Myocyte (in vitro differentiated cells): ENCODE measurements at regions not wholly inside any gene's neighbourhood (a gene's known extent, or its start where the extent isn't known, plus 50 kb on each side); places are given as distances from the start of the nearest gene placed in this dataset.
"Not testable (repeated sequence)": the region's sequence is repeated elsewhere in the genome, so short reads cannot be mapped to it uniquely, and the experiment has no call there.

ENCODE experiments used
- DNase-seq: peaks from one replicate; pipeline ENCODE4 v3.0.0-alpha.2; 2012; ENCODE audit warnings: low read depth

DNA sequence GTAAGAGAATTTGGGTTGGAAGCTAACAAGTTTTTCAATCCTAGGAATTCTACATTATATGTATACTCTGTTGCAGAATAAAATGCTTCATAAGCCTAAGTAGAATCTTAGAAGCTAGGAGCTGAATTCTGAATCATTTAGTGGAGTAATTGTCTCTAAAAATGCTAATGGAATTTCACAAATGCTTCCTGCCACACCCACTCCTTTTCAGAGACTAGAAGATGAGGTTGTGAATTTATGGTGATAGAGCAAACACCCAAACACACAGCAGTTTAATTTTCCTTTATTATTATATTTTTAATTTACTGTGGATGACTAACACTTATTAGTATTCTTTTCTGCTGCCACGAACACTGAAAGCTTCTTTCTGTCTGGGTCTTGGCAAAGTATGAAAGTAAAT, 208.0 kb upstream of the PDE4D start:
- DNase-seq = no peak

DNA sequence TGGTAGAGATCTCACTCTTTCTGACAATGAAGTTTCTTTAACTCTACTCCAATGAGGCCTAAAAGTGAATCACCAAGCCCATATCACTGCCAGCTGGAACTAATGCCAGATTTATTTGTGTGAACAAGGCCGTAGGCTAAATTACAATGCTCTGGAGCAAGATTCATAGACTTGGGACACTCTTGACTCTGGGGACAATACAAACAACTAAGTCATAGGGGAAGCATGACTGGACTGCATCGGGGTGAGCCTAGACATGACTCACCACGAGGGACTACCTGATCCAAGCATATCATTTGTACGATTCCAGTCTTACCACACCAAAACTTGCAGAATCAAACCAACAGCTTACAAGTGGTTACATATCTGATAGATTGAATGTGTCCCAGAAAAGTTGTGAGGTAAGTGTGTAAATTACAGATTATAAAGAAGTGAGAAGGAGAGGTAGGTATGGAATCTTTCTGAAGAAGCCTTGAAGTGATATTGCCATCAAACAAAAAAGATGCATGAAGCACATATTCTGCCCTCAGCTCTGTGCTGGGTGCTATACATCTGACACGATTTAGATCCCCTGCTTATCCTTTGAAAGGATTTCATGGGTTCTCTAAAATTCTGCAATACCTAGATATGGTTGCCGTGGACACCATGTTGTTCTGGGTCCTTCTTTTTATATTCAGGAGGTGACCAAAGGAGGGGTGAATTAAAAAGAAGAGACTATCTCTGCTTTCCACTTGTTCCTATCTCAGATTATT, 199.3 kb upstream of the PDE4D start:
- DNase-seq = peak; percentile 2

DNA sequence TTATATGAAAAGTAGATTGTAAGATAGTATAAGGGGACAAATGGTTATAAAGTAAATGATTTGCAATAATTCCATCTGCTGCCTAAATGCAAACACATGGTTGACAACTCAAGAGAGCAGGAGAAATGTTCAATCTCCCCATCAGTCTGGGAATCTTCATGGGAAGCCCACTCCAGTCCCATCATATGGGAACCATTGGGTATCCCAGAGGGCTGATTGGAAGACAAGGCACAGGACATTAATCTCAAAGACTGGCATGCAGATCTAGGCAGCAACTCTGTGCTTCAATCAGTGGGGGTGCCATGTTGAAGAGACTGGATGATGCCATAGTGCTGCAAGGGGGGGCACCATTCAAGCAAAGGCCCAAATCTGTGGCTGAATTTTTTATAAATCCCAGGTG, 193.1 kb upstream of the PDE4D start:
- no peak for DNase-seq

DNA sequence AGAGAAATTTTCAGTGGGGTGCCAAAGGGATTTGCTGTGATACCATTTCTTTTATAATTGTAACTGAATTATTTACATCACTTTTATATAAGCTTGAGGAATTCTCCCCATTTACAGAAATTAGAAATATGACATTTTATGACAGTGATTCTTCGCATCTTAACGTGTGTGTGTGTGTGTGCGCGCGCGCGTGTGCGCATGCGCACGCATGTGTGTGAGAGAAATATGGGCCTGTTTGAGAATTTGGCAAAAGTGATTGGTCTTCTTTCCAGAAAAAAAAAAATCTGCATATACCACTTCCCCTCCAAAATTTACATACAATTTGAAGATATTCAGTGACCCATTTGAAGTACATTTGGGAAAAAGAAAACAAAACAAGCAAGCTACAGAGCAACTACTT, 190.7 kb upstream of the PDE4D start:
- no peak for DNase-seq

DNA sequence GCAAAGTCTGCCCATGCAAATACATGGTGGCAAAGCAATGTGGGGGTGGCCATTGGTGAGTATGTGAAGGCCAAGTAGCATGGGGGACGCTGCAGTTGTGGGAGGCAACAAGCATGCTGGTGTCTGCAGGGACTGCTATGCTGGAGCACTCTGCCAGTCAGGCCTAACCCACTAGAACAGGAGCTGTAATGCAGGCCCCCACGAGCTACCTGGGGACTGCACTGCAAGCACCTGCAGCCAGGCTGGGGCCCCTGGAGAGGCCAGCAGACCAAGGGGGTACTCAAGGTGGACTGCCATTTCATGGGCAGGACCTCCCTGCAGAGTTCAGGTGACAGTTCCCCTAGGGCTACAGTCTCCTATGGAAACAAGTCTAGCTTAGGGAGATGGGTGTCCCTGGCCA, 183.8 kb upstream of the PDE4D start:
- DNase-seq = no peak

DNA sequence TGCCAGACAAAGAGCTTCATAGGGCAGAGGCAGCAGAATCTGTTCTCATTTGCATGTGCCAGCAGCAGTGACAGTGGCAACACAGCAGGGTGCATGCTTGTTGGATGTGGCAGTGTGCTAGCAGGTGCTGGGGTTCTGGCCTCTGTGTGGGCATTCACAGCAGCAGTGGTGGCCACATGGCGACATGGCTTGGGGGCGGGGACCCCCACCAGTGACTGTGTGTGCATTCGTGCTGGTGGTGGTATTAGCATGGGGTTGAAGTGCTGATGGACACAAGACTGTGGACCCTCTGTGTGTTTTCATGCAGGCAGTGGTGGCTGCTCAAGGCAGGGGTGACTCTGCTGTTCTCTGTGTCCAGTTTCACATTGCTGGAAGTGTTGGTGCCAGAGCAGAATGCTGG, 183.2 kb upstream of the PDE4D start:
- no peak for DNase-seq

DNA sequence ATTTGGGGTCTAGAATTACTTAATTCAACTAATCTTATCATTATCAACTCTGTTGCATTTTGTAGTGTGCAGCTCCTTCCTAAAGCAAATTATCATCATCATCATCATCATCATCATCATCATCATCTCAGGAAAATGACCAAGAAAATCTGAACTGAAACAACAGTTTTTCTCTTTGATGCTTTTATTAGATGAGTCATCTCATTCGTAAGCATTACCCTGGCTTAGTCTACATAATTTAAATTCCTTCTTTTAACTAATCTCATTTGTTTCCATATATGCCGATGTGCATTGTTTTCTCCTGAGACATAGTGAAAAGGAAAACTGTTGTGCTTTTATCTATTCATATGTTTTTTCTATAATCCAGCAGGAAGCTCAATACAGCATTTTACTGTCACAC, 173.0 kb upstream of the PDE4D start:
- no peak for DNase-seq

DNA sequence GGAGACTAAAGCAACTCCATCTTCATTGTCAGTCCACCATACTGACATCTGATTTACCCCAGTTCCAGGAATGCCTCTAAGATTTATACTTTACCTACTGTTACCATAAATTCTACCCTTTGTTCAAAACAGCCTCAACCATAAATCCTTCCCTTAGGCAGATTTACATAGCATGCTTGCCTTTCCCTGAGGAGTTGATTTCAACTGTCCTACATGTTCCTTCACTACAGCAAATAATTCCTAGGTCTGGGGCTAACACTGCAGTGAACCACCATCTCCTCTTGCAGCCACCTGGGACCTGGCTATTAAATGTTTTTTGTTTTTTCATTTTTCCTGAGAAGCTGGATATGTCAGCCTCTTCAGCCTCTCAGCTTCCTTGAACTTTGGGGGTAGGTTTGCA, 166.9 kb upstream of the PDE4D start:
- DNase-seq = no peak

DNA sequence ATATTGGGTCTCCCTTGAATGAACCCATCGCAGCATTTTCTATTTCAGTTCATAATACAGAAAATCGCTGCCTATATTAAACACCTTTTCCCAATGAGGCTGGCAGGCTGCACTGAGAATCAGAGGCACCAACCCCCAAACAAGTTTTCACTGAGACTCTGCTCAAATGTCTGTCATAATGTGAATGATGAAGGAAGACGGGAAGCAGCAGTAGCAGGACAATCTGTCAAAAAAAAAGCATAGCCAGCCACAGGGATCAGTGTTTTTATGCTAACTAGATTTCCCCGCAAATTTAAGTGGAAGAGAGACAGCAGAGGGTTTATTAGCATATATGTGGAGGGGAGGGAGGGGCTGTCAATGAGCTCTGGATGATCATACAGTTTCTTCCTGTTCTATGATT, 162.7 kb upstream of the PDE4D start:
- DNase-seq = no peak

DNA sequence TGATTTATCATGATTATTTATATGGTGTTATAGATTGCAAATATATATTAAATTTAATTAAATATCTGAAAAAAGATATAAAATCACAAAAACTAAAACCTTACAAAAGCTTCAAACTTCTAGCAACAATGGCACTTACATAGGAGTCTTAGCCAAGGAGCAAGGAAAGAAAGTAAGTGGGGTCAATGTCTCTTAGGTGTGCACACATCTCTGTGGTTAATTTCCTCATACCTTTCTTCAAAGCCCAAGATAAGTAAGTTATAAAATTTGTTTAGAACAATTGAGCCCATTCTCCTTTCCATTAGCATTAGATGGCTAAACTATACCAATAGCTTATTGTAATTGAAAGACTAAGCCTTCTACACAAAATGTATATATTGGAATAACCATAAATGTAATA, 161.6 kb upstream of the PDE4D start:
- no peak for DNase-seq

DNA sequence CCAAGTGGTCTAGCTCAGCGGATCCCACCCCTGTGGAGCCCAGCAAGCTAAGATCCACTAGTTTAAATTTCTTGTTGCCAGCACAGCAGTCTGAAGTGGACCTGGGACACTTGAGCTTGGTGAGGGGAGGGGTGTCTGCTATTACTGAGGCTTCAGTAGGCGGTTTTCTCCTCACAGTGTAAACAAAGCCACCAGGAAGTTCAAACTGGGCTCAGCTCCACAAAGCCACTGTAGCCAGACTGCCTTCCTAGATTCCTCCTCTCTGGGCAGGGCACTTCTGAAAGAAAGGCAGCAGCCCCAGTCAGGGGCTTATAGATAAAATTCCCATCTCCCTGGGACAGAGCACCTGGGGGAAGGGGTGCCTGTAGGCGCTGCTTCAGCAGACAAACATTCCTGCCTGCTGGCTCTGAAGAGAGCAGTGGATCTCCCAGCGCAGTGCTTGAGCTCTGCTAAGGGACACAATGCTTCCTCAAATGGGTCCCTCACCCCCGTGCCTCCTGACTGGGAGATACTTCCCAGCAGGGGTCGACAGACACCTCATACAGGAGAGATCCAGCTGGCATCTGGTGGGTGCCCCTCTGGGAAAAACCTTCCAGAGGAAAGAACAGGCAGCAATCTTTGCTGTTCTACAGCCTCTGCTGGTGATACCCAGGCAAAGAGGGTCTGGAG, 148.6 kb upstream of the PDE4D start:
- DNase-seq = not testable (repeated sequence)

DNA sequence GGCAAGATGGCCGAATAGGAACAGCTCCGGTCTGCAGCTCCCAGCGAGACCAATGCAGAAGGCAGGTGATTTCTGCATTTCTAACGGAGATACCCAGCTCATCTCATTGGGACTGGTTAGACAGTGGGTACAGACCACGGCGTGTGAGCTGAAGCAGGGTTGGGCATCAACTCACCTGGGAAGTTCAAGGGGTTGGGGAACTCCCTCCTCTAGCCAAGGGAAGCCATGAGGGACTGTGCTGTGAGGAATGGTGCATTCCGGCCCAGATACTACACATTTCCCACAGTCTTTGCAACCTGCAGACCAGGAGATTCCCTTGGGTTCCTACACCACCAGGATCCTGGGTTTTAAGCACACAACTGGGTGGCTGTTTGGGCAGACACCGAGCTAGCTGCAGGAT, 148.0 kb upstream of the PDE4D start:
- DNase-seq = not testable (repeated sequence)

DNA sequence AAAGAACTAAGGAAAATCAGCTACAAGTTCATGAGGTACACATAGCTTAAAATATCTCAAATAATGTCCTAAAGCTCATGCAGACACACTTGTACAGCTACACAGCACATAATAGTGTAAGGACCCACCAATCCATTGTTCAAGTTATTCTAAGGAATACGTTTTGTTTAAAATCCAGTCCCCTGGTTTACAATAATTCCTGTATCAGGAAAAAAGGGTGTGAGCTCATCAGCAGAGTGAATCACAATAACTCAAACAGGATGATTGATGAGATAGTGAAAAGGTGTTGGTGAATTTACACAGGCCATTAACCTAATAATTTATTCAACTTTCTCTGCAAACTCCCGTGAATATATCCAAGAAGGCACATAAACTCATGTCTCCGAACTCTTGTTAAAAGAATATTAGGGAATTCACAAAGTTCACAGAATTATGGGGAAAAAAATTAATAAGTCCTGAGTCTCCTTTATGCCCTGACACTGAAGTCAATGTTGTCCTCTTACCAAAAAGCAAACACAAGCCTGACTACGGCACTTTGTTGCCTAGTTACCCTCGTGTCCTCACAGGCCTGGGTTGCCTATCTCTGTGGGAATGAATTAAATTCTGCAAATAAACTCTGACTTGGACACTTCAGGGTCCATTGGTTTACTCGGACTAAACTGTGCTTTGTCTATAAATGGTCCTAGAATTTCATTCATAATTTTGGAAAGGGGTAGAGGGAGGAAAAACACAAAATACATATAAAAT, 142.8 kb upstream of the PDE4D start:
- DNase-seq = no peak

DNA sequence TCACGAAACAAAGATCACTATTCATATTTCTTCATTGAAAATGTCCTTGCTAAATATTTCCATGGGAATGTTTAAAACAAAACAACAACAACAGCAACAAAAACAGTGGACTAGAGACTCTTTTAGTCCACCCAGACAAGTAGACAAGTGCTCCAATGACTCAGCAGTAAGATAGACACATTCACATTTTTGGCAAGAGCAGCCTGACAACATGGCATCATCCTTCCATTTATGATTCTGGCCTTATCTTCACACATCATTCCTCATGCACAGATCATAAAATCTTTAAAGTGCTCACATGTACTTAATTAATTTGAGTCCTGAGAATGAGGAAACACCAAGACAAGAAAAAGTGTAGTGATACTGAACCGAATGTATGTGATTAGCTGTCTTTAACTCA, 132.6 kb upstream of the PDE4D start:
- DNase-seq = peak; percentile 39

DNA sequence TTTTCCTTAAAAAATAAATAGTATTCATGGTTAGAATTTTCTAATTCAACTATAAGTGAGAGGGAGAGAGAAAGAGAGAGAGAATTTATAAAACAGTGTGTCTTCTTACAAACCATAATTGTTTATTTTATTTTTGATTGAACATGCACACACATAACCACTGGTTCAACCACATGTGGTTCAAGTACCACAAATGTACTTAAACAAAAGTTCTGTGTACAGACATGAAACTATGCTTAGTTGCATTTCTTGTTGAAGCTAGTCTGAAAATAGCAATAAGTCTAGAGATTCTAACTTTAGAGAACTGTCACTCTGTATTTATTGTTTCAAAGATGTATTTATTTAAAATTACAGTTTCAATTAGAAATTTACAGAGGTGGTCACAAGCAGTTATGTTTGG, 130.6 kb upstream of the PDE4D start:
- no peak for DNase-seq

DNA sequence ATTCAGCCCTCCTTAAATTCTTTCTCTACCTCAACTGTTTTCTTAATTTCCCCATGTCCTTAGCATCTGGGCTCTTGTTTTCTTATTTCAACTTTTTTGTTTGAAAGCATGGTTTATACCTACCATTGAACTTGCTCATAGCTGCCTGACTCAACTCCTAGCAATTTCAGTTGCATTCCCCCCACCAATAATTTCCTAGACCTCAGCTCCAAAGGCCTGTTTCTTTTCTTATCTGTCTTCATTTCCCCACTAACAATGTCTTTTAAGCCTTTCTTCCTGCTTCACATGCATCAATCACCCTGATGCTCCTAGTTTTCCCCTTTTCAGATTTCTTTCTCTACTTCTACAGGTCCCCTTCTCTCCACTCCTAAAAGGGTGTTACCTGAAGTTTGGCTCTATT, 129.7 kb upstream of the PDE4D start:
- DNase-seq = no peak

DNA sequence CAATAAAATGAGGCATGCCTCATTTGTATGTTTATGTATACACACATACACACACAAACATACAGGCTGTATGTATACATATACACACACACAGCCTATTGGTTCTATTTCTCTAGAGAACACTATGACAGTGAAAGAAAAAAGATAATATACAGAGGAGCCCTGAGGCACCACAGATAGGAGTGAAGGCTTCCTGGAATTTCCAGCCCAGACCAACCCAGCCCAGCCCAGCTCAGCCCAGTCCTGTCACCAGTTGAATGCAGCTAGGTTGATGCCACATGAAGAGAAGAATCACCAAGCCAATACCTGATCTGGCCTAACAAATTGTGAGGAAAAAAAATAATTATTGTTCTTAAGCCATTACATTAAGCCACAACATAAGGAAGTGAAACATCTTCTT, 126.9 kb upstream of the PDE4D start:
- DNase-seq = no peak

DNA sequence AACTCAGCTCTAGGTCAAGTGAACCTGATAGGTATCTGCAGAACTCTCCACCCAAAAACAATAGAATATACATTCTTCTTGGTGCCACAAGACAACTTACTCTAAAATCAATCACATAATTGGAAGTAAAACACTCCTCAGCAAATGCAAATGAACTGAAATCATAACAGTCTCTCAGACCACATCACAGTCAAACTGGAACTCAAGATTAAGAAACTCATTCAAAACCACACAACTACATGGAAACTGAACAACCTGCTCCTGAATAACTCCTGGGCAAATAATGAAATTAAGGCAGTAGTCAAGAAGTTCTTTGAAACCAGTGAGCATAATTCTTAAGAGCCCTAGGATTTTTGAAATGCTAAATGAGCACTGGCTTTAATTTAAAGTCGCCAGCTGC, 125.4 kb upstream of the PDE4D start:
- not testable (repeated sequence) for DNase-seq

DNA sequence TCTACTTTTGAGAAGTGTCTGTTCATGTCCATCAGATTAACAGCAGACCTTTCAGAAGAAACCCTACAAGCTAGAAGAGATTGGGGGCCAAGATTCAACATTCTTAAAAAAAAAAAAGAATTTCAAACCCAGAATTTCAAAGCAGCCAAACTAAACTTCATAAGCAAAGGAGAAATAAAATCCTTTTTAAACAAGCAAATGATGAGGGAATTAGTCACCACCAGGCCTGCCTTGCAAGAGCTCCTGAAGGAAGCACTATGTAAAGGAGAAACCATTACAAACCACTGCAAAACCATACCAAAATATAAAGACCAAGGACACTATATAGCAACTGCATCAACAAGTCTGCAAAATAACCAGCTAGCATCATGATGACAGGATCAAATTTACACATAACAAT, 124.6 kb upstream of the PDE4D start:
- no peak for DNase-seq

DNA sequence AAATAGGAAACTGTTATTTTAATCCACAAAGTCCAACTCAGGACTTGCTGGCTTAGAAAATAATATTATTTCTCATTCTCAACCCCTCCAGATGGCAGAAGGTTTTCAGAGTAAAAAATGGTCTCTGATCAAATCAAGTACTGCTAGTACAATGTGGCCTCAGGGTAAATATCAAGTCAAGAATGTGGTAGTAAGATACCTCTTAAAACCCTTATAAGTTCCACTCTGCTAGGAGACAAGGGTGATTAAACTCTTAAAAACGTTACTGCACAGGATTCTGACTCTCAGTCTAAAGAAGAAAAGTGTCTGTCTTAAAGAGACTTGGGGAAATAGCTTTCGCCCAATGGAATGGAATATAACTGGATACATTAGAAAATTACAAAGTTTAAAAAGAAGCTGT, 120.8 kb upstream of the PDE4D start:
- no peak for DNase-seq

DNA sequence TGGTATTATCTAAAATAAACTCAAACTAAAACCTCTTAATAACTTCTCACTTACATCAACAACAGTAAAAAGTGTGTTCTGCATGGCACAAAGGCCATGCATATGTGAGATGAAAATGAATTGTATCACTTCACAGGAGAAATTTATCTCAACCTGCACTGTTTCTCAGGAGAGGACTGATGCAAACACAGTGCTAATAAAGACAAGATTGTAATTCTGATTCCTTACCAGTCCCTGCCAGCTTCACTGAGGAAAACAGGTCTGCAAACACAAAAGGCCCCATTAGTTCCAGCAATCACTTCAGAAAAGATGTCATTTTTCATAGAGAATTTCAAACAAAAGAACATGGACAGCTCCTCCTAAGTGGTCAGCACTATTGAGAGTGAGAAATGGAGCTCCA, 117.3 kb upstream of the PDE4D start:
- DNase-seq = no peak

DNA sequence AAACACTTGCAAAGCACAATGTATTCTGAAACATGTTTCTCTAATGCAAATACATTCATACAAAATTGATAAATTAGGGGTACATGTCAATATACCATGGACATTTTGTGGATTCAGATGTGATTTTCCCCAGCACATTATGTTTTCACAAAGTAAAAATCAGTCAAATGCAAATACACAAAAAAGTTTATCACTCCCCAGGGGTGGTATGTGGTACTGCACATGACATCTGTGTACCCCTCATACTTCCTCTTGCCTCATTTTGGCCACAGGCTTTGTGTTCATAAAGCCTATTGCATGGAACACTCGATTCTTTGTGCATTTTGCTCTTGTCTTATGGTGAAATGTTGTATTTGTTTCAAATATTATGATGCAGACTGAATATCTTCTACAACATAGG, 116.8 kb upstream of the PDE4D start:
- DNase-seq = no peak

DNA sequence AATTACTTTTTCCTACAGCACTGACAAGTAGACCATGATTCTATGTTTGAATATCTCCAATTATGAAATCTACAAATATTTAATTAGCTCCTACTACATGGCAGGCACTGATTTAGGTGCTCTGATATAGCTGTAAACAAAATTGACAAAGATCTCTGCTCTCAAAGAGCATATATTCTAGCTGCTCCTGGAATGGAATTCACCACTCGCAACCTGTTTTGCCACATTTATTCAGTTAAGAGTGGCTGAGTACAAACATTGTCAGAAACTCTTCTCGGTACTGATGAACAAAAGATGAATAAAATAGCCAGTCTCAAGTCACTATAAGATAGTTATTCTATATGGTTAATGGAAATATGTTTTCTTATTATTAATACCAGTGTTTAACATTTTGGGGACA, 114.2 kb upstream of the PDE4D start:
- no peak for DNase-seq
